ENCODE measurements at regions not wholly inside any gene's neighbourhood (a gene's known extent, or its start where the extent isn't known, plus 50 kb on each side); places are given as distances from the start of the nearest gene placed in this dataset.

GRCh38 chr9:16986556-16986955 lies 116.1 kb upstream of the BNC2 start:
- TF ChIP-seq CTCF (IDR thresholded peaks at IDR 0.05; ENCODE audit: control insufficient read depth, extremely low read depth, insufficient read depth), result no peak
- no peak overlapping the region for H3K4me3 ChIP-seq (ENCODE audit: low read depth, low read length)

GRCh38 chr9:16985559-16986348 lies 115.3 kb upstream of the BNC2 start:
- H3K4me3 ChIP-seq (ENCODE audit: low read depth, low read length), result no peak overlapping the region
- TF ChIP-seq CTCF (IDR thresholded peaks at IDR 0.05; ENCODE audit: control insufficient read depth, extremely low read depth, insufficient read depth), result no peak
- DNase-seq (ENCODE audit: low read depth), result no peak

More at GRCh38 chr9:16986556-16986955, 116.1 kb upstream of the BNC2 start:
- DNase-seq (ENCODE audit: low read depth), result no peak

- DNase-seq (ENCODE audit: low read depth), result no peak
- H3K4me3 ChIP-seq (ENCODE audit: low read depth, low read length), result no peak overlapping the region
- no peak for TF ChIP-seq CTCF (IDR thresholded peaks at IDR 0.05; ENCODE audit: control insufficient read depth, extremely low read depth, insufficient read depth)
Observed at GRCh38 chr9:16982780-16983310, 112.4 kb upstream of the BNC2 start.

GRCh38 chr9:16976427-16976826 lies 106.0 kb upstream of the BNC2 start:
- no peak for TF ChIP-seq CTCF (IDR thresholded peaks at IDR 0.05; ENCODE audit: control insufficient read depth, extremely low read depth, insufficient read depth)
- DNase-seq (ENCODE audit: low read depth), result no peak
- H3K4me3 ChIP-seq (ENCODE audit: low read depth, low read length), result no peak overlapping the region

- TF ChIP-seq CTCF (IDR thresholded peaks at IDR 0.05; ENCODE audit: control insufficient read depth, extremely low read depth, insufficient read depth), result no peak
- no peak for DNase-seq (ENCODE audit: low read depth)
- no peak overlapping the region for H3K4me3 ChIP-seq (ENCODE audit: low read depth, low read length)
Observed at GRCh38 chr9:16974436-16974835, 104.0 kb upstream of the BNC2 start.

GRCh38 chr9:16970321-16970720 lies 99.9 kb upstream of the BNC2 start:
- no peak for TF ChIP-seq CTCF (IDR thresholded peaks at IDR 0.05; ENCODE audit: control insufficient read depth, extremely low read depth, insufficient read depth)
- no peak for DNase-seq (ENCODE audit: low read depth)
- no peak overlapping the region for H3K4me3 ChIP-seq (ENCODE audit: low read depth, low read length)

GRCh38 chr9:16964228-16964627 lies 93.8 kb upstream of the BNC2 start:
- no peak overlapping the region for H3K4me3 ChIP-seq (ENCODE audit: low read depth, low read length)
- DNase-seq (ENCODE audit: low read depth), result no peak
- no peak for TF ChIP-seq CTCF (IDR thresholded peaks at IDR 0.05; ENCODE audit: control insufficient read depth, extremely low read depth, insufficient read depth)
